Activated B cell treated with CpG ODN at 0.5 μM for 24 hours (primary cell): ENCODE measurements at regions not wholly inside any gene's neighbourhood (a gene's known extent, or its start where the extent isn't known, plus 50 kb on each side); places are given as distances from the start of the nearest gene placed in this dataset.

Experiments
- ATAC-seq: fragments of 200-7000 bp; cut with Tn5 transposase; one replicate; pipeline ENCODE4 v1.10.0; 2021; ENCODE audit warnings: low read depth, mild to moderate bottlenecking, moderate library complexity
- CTCF ChIA-PET: fragments of 350-600 bp; sonication (Branson Sonifier 250); formaldehyde crosslinking; loops from one replicate; lab custom pipeline; 2021; ENCODE audit warnings: antibody characterized with exemption; lab: Charles Lee
- POLR2A ChIA-PET: fragments of 350-600 bp; sonication (Branson Sonifier 250); formaldehyde crosslinking; loops from one replicate; lab custom pipeline; 2021; ENCODE audit warnings: antibody characterized with exemption; lab: Charles Lee
- DNase-seq: peaks from one replicate; pipeline ENCODE4 v3.0.0; 2022
- H3K27ac Mint-ChIP-seq: one replicate; pipeline ENCODE4 v1.8.0; 2020; ENCODE audit warnings: mixed read lengths
- H3K27me3 Mint-ChIP-seq: one replicate; pipeline ENCODE4 v1.8.0; 2021; ENCODE audit warnings: mixed read lengths
- H3K36me3 Mint-ChIP-seq: one replicate; pipeline ENCODE4 v1.8.0; 2021; ENCODE audit warnings: low read depth, mixed read lengths
- H3K4me1 Mint-ChIP-seq: one replicate; pipeline ENCODE4 v1.8.0; 2021; ENCODE audit warnings: mixed read lengths
- H3K4me3 Mint-ChIP-seq: one replicate; pipeline ENCODE4 v1.8.0; 2020; ENCODE audit warnings: mild to moderate bottlenecking, mixed read lengths
- H3K9me3 Mint-ChIP-seq: one replicate; pipeline ENCODE4 v1.8.0; 2020; ENCODE audit warnings: mixed read lengths
- intact Hi-C: fragments of 100-400 bp; cut with micrococcal nuclease; formaldehyde crosslinking; loops from one replicate; pipeline ENCODE4 v1.15.1; 2024
- TF ChIP-seq, protein P1 (sequence below): fragments of 200-600 bp; IDR thresholded peaks from one replicate; pipeline ENCODE4 v1.8.0; 2022; ENCODE audit warnings: antibody characterized with exemption, mild to moderate bottlenecking

DNA sequence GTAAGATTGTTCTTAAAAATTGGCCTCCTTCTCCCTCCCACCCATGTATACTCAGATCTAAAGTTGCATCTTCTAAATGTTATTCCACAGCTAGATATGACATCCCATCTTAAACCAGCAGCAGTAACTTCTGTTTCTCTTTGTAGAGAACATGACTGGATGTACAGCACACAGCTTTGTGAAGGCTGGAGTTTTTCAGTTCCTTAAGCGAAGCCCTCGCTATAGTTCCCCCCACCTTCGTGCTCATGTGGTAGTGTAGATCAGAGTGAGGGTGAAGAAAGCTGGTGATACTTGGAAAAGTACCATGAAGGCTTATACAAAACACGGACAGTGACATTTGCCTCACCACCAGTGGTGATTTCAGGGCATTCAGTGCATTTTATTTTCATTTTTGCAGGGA lies 137.5 kb downstream of the MAT2B start:
- Mint-ChIP-seq H3K9me3 (no peaks in the 10 kb centered on the region), H3K4me3 (no peak overlapping the region), H3K36me3 (no peaks in the 10 kb centered on the region), H3K27me3 (peaks cover 3% of the 10 kb centered on the region), H3K27ac (no peak overlapping the region), H3K4me1 (no peaks in the 10 kb centered on the region)
- CTCF ChIA-PET = no interaction called here
- POLR2A ChIA-PET = no interaction called here
- TF ChIP-seq, protein P1, sequence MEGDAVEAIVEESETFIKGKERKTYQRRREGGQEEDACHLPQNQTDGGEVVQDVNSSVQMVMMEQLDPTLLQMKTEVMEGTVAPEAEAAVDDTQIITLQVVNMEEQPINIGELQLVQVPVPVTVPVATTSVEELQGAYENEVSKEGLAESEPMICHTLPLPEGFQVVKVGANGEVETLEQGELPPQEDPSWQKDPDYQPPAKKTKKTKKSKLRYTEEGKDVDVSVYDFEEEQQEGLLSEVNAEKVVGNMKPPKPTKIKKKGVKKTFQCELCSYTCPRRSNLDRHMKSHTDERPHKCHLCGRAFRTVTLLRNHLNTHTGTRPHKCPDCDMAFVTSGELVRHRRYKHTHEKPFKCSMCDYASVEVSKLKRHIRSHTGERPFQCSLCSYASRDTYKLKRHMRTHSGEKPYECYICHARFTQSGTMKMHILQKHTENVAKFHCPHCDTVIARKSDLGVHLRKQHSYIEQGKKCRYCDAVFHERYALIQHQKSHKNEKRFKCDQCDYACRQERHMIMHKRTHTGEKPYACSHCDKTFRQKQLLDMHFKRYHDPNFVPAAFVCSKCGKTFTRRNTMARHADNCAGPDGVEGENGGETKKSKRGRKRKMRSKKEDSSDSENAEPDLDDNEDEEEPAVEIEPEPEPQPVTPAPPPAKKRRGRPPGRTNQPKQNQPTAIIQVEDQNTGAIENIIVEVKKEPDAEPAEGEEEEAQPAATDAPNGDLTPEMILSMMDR = no peak
- intact Hi-C loops = no loop called here
- ATAC-seq (no peak), DNase-seq (no peak)

DNA sequence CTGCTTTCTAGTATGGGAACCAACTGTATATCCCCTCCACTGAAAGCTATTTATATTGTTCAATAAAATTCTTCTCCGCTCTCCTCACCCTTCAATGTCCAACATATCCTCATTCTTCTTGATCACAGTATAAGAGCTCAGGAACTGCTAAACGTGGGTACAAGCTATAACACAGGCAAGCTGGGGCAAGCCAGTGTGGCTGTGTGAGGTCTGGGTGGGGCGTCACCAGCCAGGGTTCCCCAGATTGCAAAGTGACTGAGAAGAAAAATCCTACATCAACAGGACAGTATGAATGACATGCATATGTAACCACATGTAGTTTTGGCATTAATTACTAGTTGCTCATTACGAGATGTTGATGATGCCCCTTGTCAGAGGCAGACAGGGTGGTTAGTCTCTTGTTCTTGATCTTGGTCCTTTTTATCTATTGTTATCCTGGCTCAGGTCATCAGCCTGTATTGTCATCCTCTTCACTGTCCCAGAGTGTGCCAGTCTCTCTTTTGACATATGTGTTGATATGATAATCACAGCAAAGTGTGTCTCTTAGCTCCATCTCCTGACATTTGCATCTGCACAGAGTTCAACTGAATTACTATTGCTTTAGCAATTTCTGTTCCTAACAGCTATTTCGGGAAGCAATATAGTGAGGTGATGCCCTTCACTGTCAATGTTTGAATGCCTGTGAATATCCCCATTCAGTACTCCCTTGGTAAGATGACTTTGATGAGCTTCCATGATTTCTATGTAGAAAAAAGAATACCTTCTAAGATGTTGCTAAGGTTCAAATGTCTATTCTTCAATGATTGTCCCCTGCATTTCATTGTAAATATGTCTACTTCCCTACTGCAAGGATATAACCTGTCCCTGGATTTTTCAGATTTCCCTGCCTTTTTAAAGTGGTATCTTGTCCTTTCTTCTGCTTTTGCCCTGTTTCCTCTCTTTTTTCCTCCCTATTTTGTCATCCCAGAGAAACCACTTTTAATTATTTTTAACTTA lies 140.3 kb downstream of the MAT2B start:
- Mint-ChIP-seq H3K27ac (no peak overlapping the region), H3K4me3 (no peak overlapping the region), H3K4me1 (no peaks in the 10 kb centered on the region), H3K36me3 (no peaks in the 10 kb centered on the region), H3K27me3 (peaks cover 3% of the 10 kb centered on the region), H3K9me3 (peaks cover 2% of the 10 kb centered on the region)
- intact Hi-C loops = no loop called here
- ATAC-seq (no peak), DNase-seq (no peak)
- TF ChIP-seq, protein P1 = no peak
- CTCF ChIA-PET = no interaction called here
- POLR2A ChIA-PET = no interaction called here

DNA sequence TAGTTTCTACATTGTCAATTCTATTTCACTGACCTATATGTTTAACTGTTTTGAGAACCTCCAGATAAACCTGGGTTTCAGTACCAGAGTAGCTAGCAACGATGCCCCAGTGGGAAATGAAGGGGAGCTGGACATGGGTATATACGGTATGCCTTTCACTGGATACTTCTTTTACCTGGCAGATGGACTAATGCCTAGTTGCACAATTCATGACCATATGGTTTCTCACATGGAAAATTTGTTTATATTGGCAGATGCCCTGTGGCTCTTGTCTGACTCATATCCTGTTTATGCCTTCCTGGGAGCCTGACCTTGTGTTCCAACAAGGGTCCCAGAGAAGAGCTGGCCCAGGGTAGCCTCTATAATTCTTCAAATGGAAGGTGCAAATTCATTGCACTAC lies 144.1 kb downstream of the MAT2B start:
- peaks cover 3% of the 10 kb centered on the region for H3K27me3 Mint-ChIP-seq
- H3K4me3 Mint-ChIP-seq = no peak overlapping the region
- POLR2A ChIA-PET = no interaction called here
- DNase-seq = no peak
- TF ChIP-seq, protein P1 = no peak
- H3K36me3 Mint-ChIP-seq = no peaks in the 10 kb centered on the region
- H3K27ac Mint-ChIP-seq = no peak overlapping the region
- intact Hi-C loops = no loop called here
- no peaks in the 10 kb centered on the region for H3K4me1 Mint-ChIP-seq
- peaks cover 7% of the 10 kb centered on the region for H3K9me3 Mint-ChIP-seq
- CTCF ChIA-PET = no interaction called here
- ATAC-seq = no peak

DNA sequence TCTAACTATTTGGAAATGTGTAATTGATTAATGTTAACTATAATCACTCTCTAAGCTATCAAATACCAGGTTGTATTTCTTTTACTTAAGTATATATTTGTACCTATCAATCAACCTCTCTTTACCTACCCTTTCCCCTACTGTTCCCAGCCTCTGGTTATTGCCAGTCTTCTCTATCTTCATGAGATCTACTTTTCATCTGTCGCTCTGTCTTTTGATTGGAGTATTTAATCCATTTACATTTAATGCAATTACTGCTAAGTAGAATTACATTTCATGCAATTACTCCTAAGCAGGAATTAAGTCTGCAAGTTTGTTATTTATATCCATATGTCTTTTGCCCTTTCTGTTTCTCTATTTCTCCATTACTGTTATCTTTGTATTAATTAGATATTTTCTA lies 148.1 kb downstream of the MAT2B start:
- intact Hi-C loops = no loop called here
- ATAC-seq (no peak), DNase-seq (no peak)
- H3K4me3 Mint-ChIP-seq = no peak overlapping the region
- ChIA-PET POLR2A (no interaction called here), CTCF (no interaction called here)
- no peak overlapping the region for H3K27ac Mint-ChIP-seq
- peaks cover 2% of the 10 kb centered on the region for H3K27me3 Mint-ChIP-seq
- no peaks in the 10 kb centered on the region for H3K36me3 Mint-ChIP-seq
- peaks cover 7% of the 10 kb centered on the region for H3K9me3 Mint-ChIP-seq
- no peaks in the 10 kb centered on the region for H3K4me1 Mint-ChIP-seq
- TF ChIP-seq, protein P1 = no peak

DNA sequence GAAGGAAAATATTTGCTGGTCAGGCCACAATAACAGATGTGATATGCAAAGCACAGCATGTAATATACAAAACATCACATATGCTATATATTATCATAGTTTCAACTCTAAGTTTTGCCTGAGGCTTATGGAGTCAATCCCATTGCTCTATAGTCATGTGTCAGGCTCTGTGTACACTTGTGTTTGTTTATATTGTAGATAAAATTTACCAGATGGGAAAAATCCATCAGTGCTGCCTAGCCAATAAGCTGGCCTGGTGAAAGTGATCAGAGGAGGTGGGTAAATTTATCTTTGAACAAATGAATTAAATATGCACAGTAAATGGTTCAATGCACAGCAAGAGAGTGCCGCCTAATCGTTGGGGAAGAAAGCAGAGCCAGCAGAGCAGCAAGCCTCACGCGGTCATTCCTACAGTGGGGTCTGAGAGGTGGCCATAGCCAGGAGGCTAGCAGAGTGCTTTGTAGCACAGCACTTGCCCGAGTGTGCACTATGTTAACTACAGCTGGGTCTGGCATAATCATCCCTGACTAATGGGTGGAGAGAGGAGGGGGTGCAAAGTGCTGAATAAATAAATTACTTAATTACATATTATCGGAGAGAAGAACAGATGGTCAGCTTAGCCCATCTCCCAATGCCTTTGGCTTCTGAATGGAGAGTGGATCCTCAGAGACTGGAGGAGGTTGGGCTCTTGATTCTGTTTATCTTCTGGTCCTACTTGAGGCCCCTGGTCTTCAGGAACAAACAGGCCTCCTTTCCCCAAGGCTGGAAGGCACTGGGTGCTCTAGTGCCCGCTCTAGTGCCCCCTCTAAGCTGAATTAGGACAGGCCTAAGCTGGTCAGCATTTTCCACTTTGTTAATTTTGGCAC lies 153.5 kb downstream of the MAT2B start:
- no peak overlapping the region for H3K4me3 Mint-ChIP-seq
- CTCF ChIA-PET = no interaction called here
- no peaks in the 10 kb centered on the region for H3K4me1 Mint-ChIP-seq
- no peak overlapping the region for H3K27ac Mint-ChIP-seq
- DNase-seq (no peak), ATAC-seq (no peak)
- intact Hi-C loops = no loop called here
- POLR2A ChIA-PET = no interaction called here
- H3K36me3 Mint-ChIP-seq = no peaks in the 10 kb centered on the region
- TF ChIP-seq, protein P1 = no peak
- no peaks in the 10 kb centered on the region for H3K9me3 Mint-ChIP-seq
- peaks cover 11% of the 10 kb centered on the region for H3K27me3 Mint-ChIP-seq
